Hepatocyte (in vitro differentiated cells): ENCODE measurements at regions not wholly inside any gene's neighbourhood (a gene's known extent, or its start where the extent isn't known, plus 50 kb on each side); places are given as distances from the start of the nearest gene placed in this dataset.
"Not testable (repeated sequence)": the region's sequence is repeated elsewhere in the genome, so short reads cannot be mapped to it uniquely, and the experiment has no call there.

ENCODE experiments used
- DNase-seq: peaks from one replicate; pipeline ENCODE4 v3.0.0-alpha.2; 2016; ENCODE audit warnings: low spot score
- H2AFZ ChIP-seq: fragments of 200-600 bp; sonication (generic); 2 replicates; pipeline ENCODE4 v1.6.0; 2016; ENCODE audit warnings: antibody characterized with exemption, mild to moderate bottlenecking
- H3K27ac ChIP-seq: fragments of 200-600 bp; sonication (generic); 2 replicates; pipeline ENCODE4 v1.5.1; 2016; ENCODE audit warnings: mild to moderate bottlenecking
- H3K27me3 ChIP-seq: fragments of 200-600 bp; sonication (generic); 2 replicates; pipeline ENCODE4 v1.6.1; 2016
- H3K36me3 ChIP-seq: fragments of 200-600 bp; sonication (generic); replicated peaks from 2 replicates; pipeline ENCODE4 v1.5.1; 2016; ENCODE audit warnings: low read depth; ENCODE audit not compliant: insufficient read depth
- H3K4me1 ChIP-seq: fragments of 200-600 bp; sonication (generic); 2 replicates; pipeline ENCODE4 v1.5.1; 2016; ENCODE audit warnings: mild to moderate bottlenecking, moderate library complexity; ENCODE audit not compliant: insufficient read depth
- H3K4me2 ChIP-seq: fragments of 200-600 bp; sonication (generic); 2 replicates; pipeline ENCODE4 v1.6.0; 2016
- H3K4me3 ChIP-seq: fragments of 200-600 bp; sonication (generic); 2 replicates; pipeline ENCODE4 v1.5.1; 2016; ENCODE audit warnings: mild to moderate bottlenecking
- H3K79me2 ChIP-seq: fragments of 200-600 bp; sonication (generic); 2 replicates; pipeline ENCODE4 v1.6.0; 2017; ENCODE audit warnings: mild to moderate bottlenecking
- H3K9me2 ChIP-seq: fragments of 200-600 bp; sonication (generic); replicated peaks from 2 replicates; pipeline ENCODE4 v1.6.0; 2017; ENCODE audit warnings: mild to moderate bottlenecking; ENCODE audit not compliant: insufficient read depth
- H3K9me3 ChIP-seq: fragments of 200-600 bp; sonication (generic); 2 replicates; pipeline ENCODE4 v1.5.1; 2016; ENCODE audit warnings: low read depth, mild to moderate bottlenecking
- H4K20me1 ChIP-seq: fragments of 200-600 bp; sonication (generic); 2 replicates; pipeline ENCODE4 v1.6.0; 2016; ENCODE audit warnings: mild to moderate bottlenecking; ENCODE audit not compliant: insufficient read depth, poor library complexity, severe bottlenecking
- CTCF ChIP-seq: fragments of 200-600 bp; sonication (generic); IDR thresholded peaks from 2 replicates; pipeline ENCODE4 v1.5.1; 2016; ENCODE audit warnings: antibody characterized with exemption, mild to moderate bottlenecking; ENCODE audit not compliant: poor library complexity
- EZH2 ChIP-seq: fragments of 200-600 bp; sonication (generic); IDR thresholded peaks from 2 replicates; pipeline ENCODE4 v1.6.1; 2016; ENCODE audit warnings: antibody characterized with exemption, mild to moderate bottlenecking, borderline replicate concordance
- EZH2phosphoT487 ChIP-seq: fragments of 200-600 bp; sonication (generic); IDR thresholded peaks from one replicate; pipeline ENCODE4 v1.6.1; 2018; ENCODE audit warnings: antibody characterized with exemption, mild to moderate bottlenecking, low read depth, moderate library complexity; ENCODE audit not compliant: unreplicated experiment, severe bottlenecking
- whole genome bisulfite sequencing: methylation state at CpG from one replicate; pipeline ENCODE4 v1.1.6; 2016; ENCODE audit warnings: low lambda C conversion rate; ENCODE audit errors: missing lambda C conversion rate; 5-methylcytosine and 5-hydroxymethylcytosine counted together

GRCh38 chr5:92265804-92266203 lies 882.7 kb upstream of the ARRDC3 start:
- Histone ChIP-seq H3K36me3 (no peaks in the 10 kb centered on the region), H2AFZ (no peak overlapping the region), H3K9me2 (no peaks in the 10 kb centered on the region), H3K9me3 (no peaks in the 10 kb centered on the region), H3K4me2 (no peak overlapping the region), H3K27ac (no peak overlapping the region), H3K4me3 (no peak overlapping the region), H3K4me1 (no peaks in the 10 kb centered on the region), H3K27me3 (no peaks in the 10 kb centered on the region), H3K79me2 (no peaks in the 10 kb centered on the region), H4K20me1 (no peaks in the 10 kb centered on the region)
- DNase-seq: no peak
- TF ChIP-seq CTCF: no peak
- no peak for TF ChIP-seq EZH2
- no peak for TF ChIP-seq EZH2phosphoT487
- WGBS: 62% methylated on average over 3 of the region's 3 CpGs

GRCh38 chr5:92255605-92256004 lies 872.5 kb upstream of the ARRDC3 start:
- not testable (repeated sequence) for H3K4me3 ChIP-seq, H3K27me3 ChIP-seq, H2AFZ ChIP-seq, H4K20me1 ChIP-seq, DNase-seq, H3K79me2 ChIP-seq, H3K4me1 ChIP-seq, H3K27ac ChIP-seq, H3K36me3 ChIP-seq, H3K4me2 ChIP-seq, H3K9me2 ChIP-seq, H3K9me3 ChIP-seq

- Histone ChIP-seq H3K27ac (no peak overlapping the region), H3K36me3 (no peaks in the 10 kb centered on the region), H2AFZ (no peak overlapping the region), H4K20me1 (no peaks in the 10 kb centered on the region), H3K27me3 (no peaks in the 10 kb centered on the region), H3K4me2 (no peak overlapping the region), H3K4me3 (no peak overlapping the region), H3K79me2 (no peaks in the 10 kb centered on the region), H3K9me3 (no peaks in the 10 kb centered on the region), H3K4me1 (no peaks in the 10 kb centered on the region), H3K9me2 (no peaks in the 10 kb centered on the region)
- 92% methylated on average over 6 of the region's 6 CpGs for WGBS
- no peak for TF ChIP-seq EZH2
- no peak for TF ChIP-seq EZH2phosphoT487
- TF ChIP-seq CTCF: no peak
- no peak for DNase-seq
These were observed 865.4 kb upstream of the ARRDC3 start for GRCh38 chr5:92248518-92248917.

GRCh38 chr5:92242170-92242569 lies 859.1 kb upstream of the ARRDC3 start:
- no peaks in the 10 kb centered on the region for H3K79me2 ChIP-seq
- no peak for TF ChIP-seq EZH2
- no peak for TF ChIP-seq CTCF
- TF ChIP-seq EZH2phosphoT487: no peak
- no peak overlapping the region for H2AFZ ChIP-seq
- no peak overlapping the region for H3K27ac ChIP-seq
- H3K4me1 ChIP-seq: no peaks in the 10 kb centered on the region
- no peak for DNase-seq
- no peak overlapping the region for H3K4me2 ChIP-seq
- H3K27me3 ChIP-seq: no peaks in the 10 kb centered on the region
- H3K36me3 ChIP-seq: no peaks in the 10 kb centered on the region
- H4K20me1 ChIP-seq: no peaks in the 10 kb centered on the region
- H3K4me3 ChIP-seq: no peak overlapping the region
- no peaks in the 10 kb centered on the region for H3K9me2 ChIP-seq
- H3K9me3 ChIP-seq: no peaks in the 10 kb centered on the region
